ENCODE measurements at regions not wholly inside any gene's neighbourhood (a gene's known extent, or its start where the extent isn't known, plus 50 kb on each side); places are given as distances from the start of the nearest gene placed in this dataset.

DNA sequence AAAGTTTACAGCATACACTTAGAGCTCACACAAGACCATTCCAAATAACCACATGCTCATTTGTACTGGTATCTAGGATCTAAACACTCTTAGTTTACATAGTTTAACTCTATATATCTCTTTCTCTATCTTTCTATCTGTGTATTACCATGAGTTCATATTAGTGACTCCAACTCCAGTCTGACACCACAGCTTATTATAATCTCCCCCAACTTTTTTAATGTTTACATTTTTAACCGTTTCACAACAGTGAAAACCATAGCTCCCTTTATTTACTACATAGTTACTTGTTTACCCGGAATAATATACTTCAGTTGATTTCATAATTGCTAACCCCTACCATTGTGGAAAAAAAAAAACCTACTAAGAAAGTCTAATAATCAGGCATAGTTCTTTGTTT is 362.4 kb upstream of the RGS17 start:
- TF ChIP-seq, protein P1, sequence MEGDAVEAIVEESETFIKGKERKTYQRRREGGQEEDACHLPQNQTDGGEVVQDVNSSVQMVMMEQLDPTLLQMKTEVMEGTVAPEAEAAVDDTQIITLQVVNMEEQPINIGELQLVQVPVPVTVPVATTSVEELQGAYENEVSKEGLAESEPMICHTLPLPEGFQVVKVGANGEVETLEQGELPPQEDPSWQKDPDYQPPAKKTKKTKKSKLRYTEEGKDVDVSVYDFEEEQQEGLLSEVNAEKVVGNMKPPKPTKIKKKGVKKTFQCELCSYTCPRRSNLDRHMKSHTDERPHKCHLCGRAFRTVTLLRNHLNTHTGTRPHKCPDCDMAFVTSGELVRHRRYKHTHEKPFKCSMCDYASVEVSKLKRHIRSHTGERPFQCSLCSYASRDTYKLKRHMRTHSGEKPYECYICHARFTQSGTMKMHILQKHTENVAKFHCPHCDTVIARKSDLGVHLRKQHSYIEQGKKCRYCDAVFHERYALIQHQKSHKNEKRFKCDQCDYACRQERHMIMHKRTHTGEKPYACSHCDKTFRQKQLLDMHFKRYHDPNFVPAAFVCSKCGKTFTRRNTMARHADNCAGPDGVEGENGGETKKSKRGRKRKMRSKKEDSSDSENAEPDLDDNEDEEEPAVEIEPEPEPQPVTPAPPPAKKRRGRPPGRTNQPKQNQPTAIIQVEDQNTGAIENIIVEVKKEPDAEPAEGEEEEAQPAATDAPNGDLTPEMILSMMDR (IDR thresholded peaks at IDR 0.05; ENCODE audit: insufficient read depth, low read length, missing control alignments): no peak
- no peak for DNase-seq (ENCODE audit: low read depth, low spot score)
- POLR2A ChIA-PET: no interaction called here
- H3K4me3 ChIP-seq (ENCODE audit: low read depth, low read length): no peak overlapping the region
- CTCF ChIA-PET: no interaction called here

DNA sequence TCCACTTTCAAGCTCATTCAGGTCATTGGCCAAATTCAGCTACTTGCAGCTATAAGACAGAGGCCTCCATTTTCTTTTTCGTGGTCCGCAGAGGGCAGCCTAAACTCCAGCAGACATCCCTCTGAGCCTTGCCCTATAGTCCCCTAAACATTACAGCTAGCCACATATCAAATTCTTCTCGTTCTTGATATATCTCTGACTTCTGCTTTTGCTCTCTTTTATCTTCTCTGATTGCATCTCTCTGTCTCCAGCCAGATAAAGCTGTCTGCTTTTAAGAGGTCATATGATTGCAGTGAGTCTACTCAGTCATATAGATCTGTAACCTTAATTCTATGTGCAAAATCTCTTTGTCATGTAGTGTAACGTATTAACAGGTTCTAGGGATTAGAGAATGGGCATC is 358.4 kb upstream of the RGS17 start:
- ChIA-PET POLR2A (no interaction called here), CTCF (no interaction called here)
- no peak for DNase-seq (ENCODE audit: low read depth, low spot score)
- no peak overlapping the region for H3K4me3 ChIP-seq (ENCODE audit: low read depth, low read length)
- TF ChIP-seq, protein P1 (IDR thresholded peaks at IDR 0.05; ENCODE audit: insufficient read depth, low read length, missing control alignments): no peak

DNA sequence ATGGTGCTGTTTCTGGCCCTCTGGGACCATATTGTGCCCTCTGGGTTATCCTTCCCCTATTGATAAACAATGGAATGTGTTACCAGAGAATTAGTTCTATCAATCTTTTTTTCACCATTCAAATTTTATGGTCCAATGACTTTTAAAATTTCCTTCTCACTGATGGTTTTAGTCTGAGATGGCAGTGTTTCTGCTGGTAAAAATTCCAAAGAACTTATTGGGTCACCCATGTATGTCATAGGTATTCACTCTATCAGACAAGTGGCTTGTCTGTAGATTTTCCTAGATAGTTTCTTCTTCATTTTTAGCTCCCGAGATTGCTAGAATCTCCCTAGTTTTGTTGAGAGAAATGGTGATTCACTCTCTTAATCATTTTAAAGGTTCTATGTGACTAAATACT is 357.2 kb upstream of the RGS17 start:
- CTCF ChIA-PET: no interaction called here
- POLR2A ChIA-PET: no interaction called here
- no peak for DNase-seq (ENCODE audit: low read depth, low spot score)
- no peak overlapping the region for H3K4me3 ChIP-seq (ENCODE audit: low read depth, low read length)
- TF ChIP-seq, protein P1 (IDR thresholded peaks at IDR 0.05; ENCODE audit: insufficient read depth, low read length, missing control alignments): no peak

DNA sequence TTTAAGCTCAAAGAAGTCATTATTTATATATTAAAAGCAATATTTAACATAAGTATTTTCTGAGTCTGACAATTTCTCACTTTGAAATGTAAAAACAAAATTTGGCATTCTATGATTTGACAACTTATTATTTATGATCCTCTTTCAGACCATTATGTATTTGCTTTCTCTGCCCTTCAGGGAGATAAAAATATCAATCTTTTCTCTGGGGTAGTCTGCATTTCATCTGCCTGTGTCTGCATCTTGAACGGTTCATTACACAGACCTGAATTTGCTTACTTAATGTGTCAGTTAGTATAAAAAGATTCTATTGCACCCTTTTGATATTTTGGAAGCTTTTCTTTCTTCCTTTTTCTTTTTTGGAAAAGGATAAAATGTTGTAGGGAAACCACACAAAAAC is 354.0 kb upstream of the RGS17 start:
- ChIA-PET POLR2A (no interaction called here), CTCF (no interaction called here)
- TF ChIP-seq, protein P1 (IDR thresholded peaks at IDR 0.05; ENCODE audit: insufficient read depth, low read length, missing control alignments): no peak

DNA sequence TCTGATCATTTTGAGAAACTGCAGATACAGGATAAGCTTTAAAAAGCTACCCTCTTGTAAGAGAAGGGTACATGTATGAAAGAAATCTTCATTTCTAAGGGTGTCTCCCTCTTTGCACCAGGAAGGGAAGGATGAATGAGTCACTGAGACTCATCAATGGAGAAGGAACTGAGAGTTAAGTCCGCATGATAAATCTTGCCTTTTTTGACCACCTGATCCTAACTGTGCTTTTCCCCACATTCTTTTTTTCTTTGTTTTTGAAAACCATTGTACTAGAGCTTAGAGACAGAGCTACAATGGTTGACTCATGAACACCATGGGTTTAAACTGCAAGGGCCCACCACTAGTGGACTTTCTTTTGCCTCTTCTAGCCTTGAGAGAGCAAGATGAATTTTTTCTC is 353.0 kb upstream of the RGS17 start:
- no peak for DNase-seq (ENCODE audit: low read depth, low spot score)
- ChIA-PET POLR2A (no interaction called here), CTCF (no interaction called here)
- TF ChIP-seq, protein P1 (IDR thresholded peaks at IDR 0.05; ENCODE audit: insufficient read depth, low read length, missing control alignments): no peak
- H3K4me3 ChIP-seq (ENCODE audit: low read depth, low read length): no peak overlapping the region

More for the DNA sequence above, 354.0 kb upstream of the RGS17 start:
- DNase-seq (ENCODE audit: low read depth, low spot score): no peak
- no peak overlapping the region for H3K4me3 ChIP-seq (ENCODE audit: low read depth, low read length)

DNA sequence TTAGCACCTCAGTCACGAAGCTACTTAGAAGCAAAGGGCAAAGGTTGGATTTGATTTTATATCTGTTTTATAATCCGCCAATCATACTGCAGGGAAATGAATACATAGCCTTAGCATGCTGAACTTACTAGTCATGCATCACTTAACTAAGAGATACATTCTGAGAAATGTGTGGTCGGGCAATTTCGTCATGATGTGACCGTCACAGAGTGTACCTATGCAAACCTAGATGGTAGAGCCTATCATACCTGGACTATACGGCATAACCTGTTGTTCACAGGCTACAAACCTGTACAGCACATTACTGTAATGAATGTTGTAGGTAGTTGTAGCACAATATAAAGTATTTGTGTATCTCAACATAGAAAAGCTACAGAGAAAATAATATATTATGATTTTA is 345.2 kb upstream of the RGS17 start:
- CTCF ChIA-PET: no interaction called here
- POLR2A ChIA-PET: no interaction called here
- TF ChIP-seq, protein P1 (IDR thresholded peaks at IDR 0.05; ENCODE audit: insufficient read depth, low read length, missing control alignments): no peak
- DNase-seq (ENCODE audit: low read depth, low spot score): no peak
- H3K4me3 ChIP-seq (ENCODE audit: low read depth, low read length): no peak overlapping the region

Data from AG04449 (cell line).